ENCODE measurements at regions not wholly inside any gene's neighbourhood (a gene's known extent, or its start where the extent isn't known, plus 50 kb on each side); places are given as distances from the start of the nearest gene placed in this dataset.

DNA sequence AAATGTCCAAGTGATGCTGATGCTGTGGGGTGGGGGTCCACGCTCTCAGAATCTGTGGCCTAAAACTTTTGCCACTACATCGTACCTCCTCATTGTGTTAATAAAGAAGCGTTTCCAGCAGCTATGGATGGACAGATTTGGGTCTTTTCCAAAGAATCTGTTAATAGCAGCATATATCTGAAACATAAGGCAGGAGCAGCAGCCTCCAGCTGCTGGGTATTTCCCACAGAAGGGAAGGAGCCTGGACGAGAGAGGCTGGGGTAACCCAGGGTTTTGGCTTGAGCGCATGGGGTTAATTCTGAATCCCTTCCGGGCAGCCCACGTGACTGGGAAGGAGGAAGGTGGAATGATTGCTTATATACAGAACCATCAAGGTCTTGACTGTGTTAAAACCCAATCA, 332.4 kb downstream of the BCOR start:
- TF ChIP-seq, protein P1, sequence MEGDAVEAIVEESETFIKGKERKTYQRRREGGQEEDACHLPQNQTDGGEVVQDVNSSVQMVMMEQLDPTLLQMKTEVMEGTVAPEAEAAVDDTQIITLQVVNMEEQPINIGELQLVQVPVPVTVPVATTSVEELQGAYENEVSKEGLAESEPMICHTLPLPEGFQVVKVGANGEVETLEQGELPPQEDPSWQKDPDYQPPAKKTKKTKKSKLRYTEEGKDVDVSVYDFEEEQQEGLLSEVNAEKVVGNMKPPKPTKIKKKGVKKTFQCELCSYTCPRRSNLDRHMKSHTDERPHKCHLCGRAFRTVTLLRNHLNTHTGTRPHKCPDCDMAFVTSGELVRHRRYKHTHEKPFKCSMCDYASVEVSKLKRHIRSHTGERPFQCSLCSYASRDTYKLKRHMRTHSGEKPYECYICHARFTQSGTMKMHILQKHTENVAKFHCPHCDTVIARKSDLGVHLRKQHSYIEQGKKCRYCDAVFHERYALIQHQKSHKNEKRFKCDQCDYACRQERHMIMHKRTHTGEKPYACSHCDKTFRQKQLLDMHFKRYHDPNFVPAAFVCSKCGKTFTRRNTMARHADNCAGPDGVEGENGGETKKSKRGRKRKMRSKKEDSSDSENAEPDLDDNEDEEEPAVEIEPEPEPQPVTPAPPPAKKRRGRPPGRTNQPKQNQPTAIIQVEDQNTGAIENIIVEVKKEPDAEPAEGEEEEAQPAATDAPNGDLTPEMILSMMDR (IDR thresholded peaks at IDR 0.05 in 2 of 3, conservative IDR thresholded peaks at IDR 0.05 in 1 of 3; ENCODE audit: borderline replicate concordance in 1 of 3, insufficient read depth in 1 of 3, low read depth in 2 of 3, low read length in 2 of 3), result no peak
- TF ChIP-seq EZH2 (IDR thresholded peaks at IDR 0.05) (no peak), POLR2A (IDR thresholded peaks at IDR 0.05; ENCODE audit: borderline replicate concordance, extremely low read depth, insufficient read depth, insufficient read length) (no peak), EGR1 (IDR thresholded peaks at IDR 0.05; ENCODE audit: low read depth) (no peak), RAD21 (IDR thresholded peaks at IDR 0.05; ENCODE audit: low read depth) (no peak), JUND (IDR thresholded peaks at IDR 0.05) (no peak), CEBPB (IDR thresholded peaks at IDR 0.05; ENCODE audit: low read depth) (no peak)

All from HCT116 (cell line).